Upper lobe of left lung (tissue), 6 donors: ENCODE measurements at regions not wholly inside any gene's neighbourhood (a gene's known extent, or its start where the extent isn't known, plus 50 kb on each side); places are given as distances from the start of the nearest gene placed in this dataset.

Experiments
- ATAC-seq, 2 donors: fragments of 200-7000 bp; cut with Tn5 transposase; one replicate each; pipeline ENCODE4 v1.9.1; 2022; ENCODE audit warnings: mild to moderate bottlenecking in 2 of 2, moderate library complexity in 2 of 2; ENCODE audit not compliant: low FRiP score in 2 of 2
- DNase-seq, 2 donors: peaks; one replicate each; pipeline ENCODE4 v3.0.0-alpha.2; 2019 to 2020
- H3K27ac ChIP-seq, 4 donors: fragments of 200-600 bp; sonication (generic); one replicate each; pipeline ENCODE4 v1.5.1; 2016 to 2019
- H3K27me3 ChIP-seq, 4 donors: fragments of 200-600 bp; sonication (generic); one replicate each; pipeline ENCODE4 v1.5.1; 2017 to 2019
- H3K36me3 ChIP-seq, 4 donors: fragments of 200-600 bp; sonication (generic); one replicate each; pipeline ENCODE4 v1.5.1; 2016 to 2019
- H3K4me1 ChIP-seq, 4 donors: fragments of 200-600 bp; sonication (generic); one replicate each; pipeline ENCODE4 v1.5.1; 2018 to 2019
- H3K4me3 ChIP-seq, 4 donors: fragments of 200-600 bp; sonication (generic); one replicate each; pipeline ENCODE4 v1.5.1; 2017 to 2019; ENCODE audit warnings: mild to moderate bottlenecking in 2 of 4, moderate library complexity in 1 of 4
- H3K9me3 ChIP-seq, 4 donors: fragments of 200-600 bp; sonication (generic); one replicate each; pipeline ENCODE4 v1.5.1; 2018 to 2019
- CTCF ChIP-seq, 6 experiments: fragments of 450-650 bp in 4 of 6; fragments of 200-600 bp in 2 of 6; sonication (generic) in 2 of 6; IDR thresholded peaks; one replicate each; pipeline ENCODE4 v1.5.1; 2016 to 2019; ENCODE audit warnings: antibody characterized with exemption in 6 of 6
- EP300 ChIP-seq, 4 donors: sonication (generic); formaldehyde crosslinking; IDR thresholded peaks; one replicate each; pipeline ENCODE4 v1.5.1; 2017; ENCODE audit warnings: antibody characterized with exemption in 4 of 4, control low read depth in 2 of 4
- POLR2A ChIP-seq, 4 donors: fragments of 450-650 bp; IDR thresholded peaks; one replicate each; pipeline ENCODE4 v1.5.1; 2016 to 2017; ENCODE audit warnings: antibody characterized with exemption in 4 of 4, mild to moderate bottlenecking in 2 of 4
- POLR2AphosphoS5 ChIP-seq, 2 donors: sonication (generic); formaldehyde crosslinking; IDR thresholded peaks; one replicate each; pipeline ENCODE4 v1.5.1; 2017; ENCODE audit warnings: antibody characterized with exemption in 2 of 2
- WGBS, 2 donors: methylation state at CpG; one replicate each; pipeline ENCODE4 v1.1.5; 2017 to 2018; 5-methylcytosine and 5-hydroxymethylcytosine counted together
- donor health status: DM: no; HTN: no; CAD: no; lungs with moderate emphysema.
- donor health status: DM: no; HTN: yes; CAD: no; lungs with severe emphysema.

GRCh38 chr5:136763548-136763947 lies 398.2 kb upstream of the TRPC7 start:
- no peak overlapping the region for H3K4me3 ChIP-seq
- no peaks in the 10 kb centered on the region for H3K36me3 ChIP-seq
- no peaks in the 10 kb centered on the region for H3K9me3 ChIP-seq
- H3K27me3 ChIP-seq: no peaks in the 10 kb centered on the region
- DNase-seq: no peak
- H3K4me1 ChIP-seq: no peaks in the 10 kb centered on the region
- ATAC-seq: no peak
- TF ChIP-seq EP300 (IDR thresholded peaks at IDR 0.05) (no peak), POLR2A (IDR thresholded peaks at IDR 0.05) (no peak), POLR2AphosphoS5 (IDR thresholded peaks at IDR 0.05) (no peak), CTCF (IDR thresholded peaks at IDR 0.05) (no peak)
- no peak overlapping the region for H3K27ac ChIP-seq

GRCh38 chr5:136754216-136754615 lies 388.9 kb upstream of the TRPC7 start:
- no peak overlapping the region for H3K4me3 ChIP-seq
- H3K27ac ChIP-seq: no peak overlapping the region
- H3K9me3 ChIP-seq: no peaks in the 10 kb centered on the region
- no peak for DNase-seq
- TF ChIP-seq POLR2AphosphoS5 (IDR thresholded peaks at IDR 0.05) (no peak), POLR2A (IDR thresholded peaks at IDR 0.05) (no peak), EP300 (IDR thresholded peaks at IDR 0.05) (no peak), CTCF (IDR thresholded peaks at IDR 0.05) (no peak)
- no peaks in the 10 kb centered on the region for H3K27me3 ChIP-seq
- no peaks in the 10 kb centered on the region for H3K36me3 ChIP-seq
- no peaks in the 10 kb centered on the region for H3K4me1 ChIP-seq
- ATAC-seq: no peak

GRCh38 chr5:136750224-136750862 lies 385.0 kb upstream of the TRPC7 start:
- no peaks in the 10 kb centered on the region for H3K4me1 ChIP-seq
- TF ChIP-seq EP300 (IDR thresholded peaks at IDR 0.05) (no peak), POLR2A (IDR thresholded peaks at IDR 0.05) (no peak), POLR2AphosphoS5 (IDR thresholded peaks at IDR 0.05) (no peak), CTCF (IDR thresholded peaks at IDR 0.05) (no peak)
- no peaks in the 10 kb centered on the region for H3K9me3 ChIP-seq
- 72 to 77% methylated on average over 5 of the region's 5 CpGs for WGBS, 2 donors
- no peaks in the 10 kb centered on the region for H3K36me3 ChIP-seq
- H3K27me3 ChIP-seq: no peaks in the 10 kb centered on the region
- ATAC-seq (no peak), DNase-seq (no peak)
- H3K27ac ChIP-seq: no peak overlapping the region
- no peak overlapping the region for H3K4me3 ChIP-seq

GRCh38 chr5:136749016-136749415 lies 383.7 kb upstream of the TRPC7 start:
- Histone ChIP-seq H3K4me3 (no peak overlapping the region), H3K27ac (no peak overlapping the region), H3K9me3 (no peaks in the 10 kb centered on the region), H3K4me1 (no peaks in the 10 kb centered on the region), H3K36me3 (no peaks in the 10 kb centered on the region), H3K27me3 (no peaks in the 10 kb centered on the region)
- ATAC-seq (no peak), DNase-seq (no peak)
- TF ChIP-seq POLR2AphosphoS5 (IDR thresholded peaks at IDR 0.05) (no peak), CTCF (IDR thresholded peaks at IDR 0.05) (no peak), EP300 (IDR thresholded peaks at IDR 0.05) (no peak), POLR2A (IDR thresholded peaks at IDR 0.05) (no peak)
- 78 to 86% methylated on average over 1 of the region's 1 CpG for WGBS, 2 donors

- Histone ChIP-seq H3K4me1 (no peaks in the 10 kb centered on the region), H3K27ac (no peak overlapping the region), H3K9me3 (peaks cover 0 to 10% (median 0%) of the 10 kb centered on the region in 4 donors), H3K36me3 (no peaks in the 10 kb centered on the region), H3K27me3 (no peaks in the 10 kb centered on the region), H3K4me3 (no peak overlapping the region)
- WGBS, 2 donors: 100% methylated on average over 1 of the region's 1 CpG; no CpG with 5 or more reads in 1 of the 2 donors
- ATAC-seq (no peak), DNase-seq (no peak)
- TF ChIP-seq POLR2AphosphoS5 (IDR thresholded peaks at IDR 0.05): no peak
These were observed 377.7 kb upstream of the TRPC7 start for GRCh38 chr5:136743052-136743451.
